Germinal center (tissue), 1 donor: ENCODE measurements at regions not wholly inside any gene's neighbourhood (a gene's known extent, or its start where the extent isn't known, plus 50 kb on each side); places are given as distances from the start of the nearest gene placed in this dataset.

ENCODE experiments used
- DNase-seq: peaks from one replicate; pipeline ENCODE4 v3.0.0; 2012; ENCODE audit warnings: mixed read lengths, low spot score

DNA sequence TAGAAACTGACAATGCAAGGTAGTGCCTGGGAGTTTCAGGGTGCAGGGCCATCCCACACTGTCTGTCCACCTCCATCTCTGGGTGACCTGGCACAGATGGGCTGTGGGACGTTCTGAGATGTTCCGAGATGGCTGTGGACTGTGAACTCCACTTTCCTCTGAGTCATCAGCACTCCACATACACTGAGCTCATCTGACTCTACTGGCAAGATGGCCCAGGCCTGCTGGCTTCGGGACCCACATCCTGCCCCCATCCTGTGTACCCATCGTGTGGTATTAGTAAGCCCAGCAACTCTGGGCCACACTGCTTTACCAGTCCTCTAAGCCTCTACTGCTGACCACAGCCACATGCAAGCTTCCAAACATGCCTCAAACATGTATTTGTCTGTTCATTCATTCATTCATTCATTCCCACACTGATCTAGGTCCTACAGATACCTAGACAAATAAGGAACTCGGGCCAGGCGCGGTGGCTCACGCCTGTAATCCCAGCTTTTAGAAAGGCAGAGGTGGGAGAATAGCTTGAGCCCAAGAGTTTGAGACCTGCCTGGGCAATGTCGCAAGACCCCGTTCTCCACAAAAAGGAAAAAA lies 124.8 kb upstream of the CXCR4 start:
- DNase-seq, result no peak

DNA sequence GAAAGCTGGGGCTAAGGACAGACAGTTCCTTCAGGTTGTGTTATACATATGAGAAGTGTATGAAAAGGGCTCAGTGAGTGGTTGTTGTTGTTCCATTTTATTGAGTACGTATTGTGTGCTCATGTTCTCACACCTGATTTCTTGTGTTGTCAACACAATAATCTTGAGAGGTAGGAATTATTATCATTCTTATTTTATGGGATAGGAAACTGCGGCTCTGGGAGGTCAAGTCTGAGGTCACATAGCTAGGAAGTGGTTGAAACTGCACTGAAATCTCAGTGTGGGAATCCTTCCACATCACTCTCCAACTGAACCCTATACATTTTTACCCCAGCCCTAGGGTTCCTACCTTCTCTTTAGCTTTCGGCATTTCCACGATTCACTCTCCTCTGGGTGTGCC lies 124.2 kb upstream of the CXCR4 start:
- DNase-seq, result no peak

DNA sequence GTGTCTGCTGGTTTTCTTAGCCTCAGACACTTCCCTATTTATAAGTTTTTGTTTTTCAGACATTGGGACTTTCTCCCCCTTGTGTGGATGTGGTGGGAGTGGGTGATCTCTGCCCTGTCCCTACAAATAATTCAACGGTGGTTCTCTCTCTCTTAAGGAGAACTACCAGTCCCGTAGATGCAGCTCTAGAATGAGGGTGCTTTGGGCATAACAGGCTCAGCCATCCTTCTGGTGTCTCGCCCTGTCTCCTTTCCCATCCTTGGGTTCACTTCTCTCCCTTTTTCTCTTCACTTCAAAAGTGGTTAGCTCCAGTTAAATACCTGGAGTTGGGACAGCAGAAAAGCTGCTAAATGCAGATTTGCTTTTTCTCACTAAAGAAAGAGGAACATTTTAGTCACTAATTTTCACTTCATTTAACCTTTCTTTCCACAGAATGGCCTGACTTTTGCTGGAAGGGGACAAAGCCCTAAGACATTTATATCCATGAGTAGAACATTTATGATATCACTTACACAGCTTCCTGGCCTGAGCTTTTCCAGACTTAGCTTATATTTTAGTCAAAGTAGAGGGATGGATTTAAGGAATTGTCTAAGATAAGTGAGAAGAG lies 121.2 kb upstream of the CXCR4 start:
- DNase-seq, result no peak

DNA sequence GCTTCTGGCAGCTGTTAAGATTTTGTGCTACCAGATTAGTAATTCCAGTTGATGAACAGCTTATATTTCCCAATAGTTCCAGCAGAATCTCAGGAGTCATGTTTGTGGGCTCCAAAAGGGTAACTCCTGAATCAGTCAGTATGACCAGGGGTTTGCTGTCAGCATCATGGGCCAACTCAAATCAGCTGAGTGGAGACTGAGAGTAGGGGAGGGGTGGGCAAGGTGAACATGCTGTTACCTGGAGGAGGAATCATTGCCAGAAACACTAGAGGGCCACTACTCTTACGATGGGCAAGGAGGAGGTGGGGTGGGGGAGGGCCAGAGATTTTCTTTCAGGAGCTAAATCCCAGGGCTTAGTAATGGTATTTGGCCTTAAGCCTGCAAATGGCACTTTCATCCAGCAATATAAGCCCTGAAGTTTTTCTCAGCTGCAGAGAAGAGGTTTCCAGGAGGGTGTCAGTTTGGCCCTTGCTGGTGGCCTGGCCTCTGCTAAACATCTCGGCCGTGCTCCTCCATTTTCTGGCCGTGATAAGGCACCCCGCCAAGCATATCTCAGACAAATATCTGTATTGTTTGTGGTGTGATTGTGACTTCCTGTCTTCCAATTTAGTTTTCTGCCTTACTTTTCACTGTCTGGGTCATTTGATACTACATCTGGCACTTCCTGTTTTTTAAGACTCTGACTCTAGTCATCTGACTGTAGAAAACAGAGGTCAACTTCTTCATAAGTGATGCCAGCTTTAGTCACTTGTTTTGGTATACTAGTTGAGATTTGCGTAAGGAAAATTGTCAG lies 120.5 kb upstream of the CXCR4 start:
- peak; percentile 77 for DNase-seq

DNA sequence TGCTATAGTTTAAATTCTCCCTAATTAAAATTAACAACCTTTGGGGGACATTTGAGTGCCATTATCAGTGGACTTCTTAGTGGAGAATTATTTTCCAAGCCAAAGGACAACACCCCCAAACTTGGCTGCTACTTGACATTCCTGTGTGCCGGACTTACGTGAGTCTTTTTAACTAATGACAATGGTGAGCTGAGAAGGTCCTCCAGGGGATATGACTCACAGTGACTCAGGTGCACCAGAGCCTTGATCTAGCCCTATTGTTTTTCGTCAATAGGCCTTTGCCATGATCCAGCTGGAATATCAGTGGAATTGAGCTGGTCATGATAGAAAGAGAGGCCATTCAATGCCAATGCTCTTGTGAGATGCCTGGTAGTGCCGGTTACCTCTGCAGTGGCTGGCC lies 118.1 kb upstream of the CXCR4 start:
- DNase-seq, result no peak

DNA sequence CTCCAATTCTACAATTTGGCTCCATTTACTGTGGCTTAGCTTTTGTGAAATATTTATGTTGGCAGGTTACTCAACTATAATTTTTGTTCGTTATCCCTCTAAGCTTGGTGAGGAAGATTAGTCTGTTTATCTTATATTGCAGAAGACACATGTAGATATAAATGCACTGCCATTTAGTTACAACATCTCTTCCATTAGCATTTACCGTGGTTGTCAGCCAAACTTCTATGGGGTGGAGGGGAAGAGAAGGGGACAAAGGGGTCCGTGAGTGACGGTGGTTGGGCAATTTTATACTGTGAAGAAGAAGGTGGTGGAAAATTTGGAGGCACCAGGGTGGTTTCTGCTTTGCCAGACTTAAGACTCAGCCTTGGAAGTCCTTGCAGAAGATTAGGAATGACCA lies 117.6 kb upstream of the CXCR4 start:
- DNase-seq, result no peak

DNA sequence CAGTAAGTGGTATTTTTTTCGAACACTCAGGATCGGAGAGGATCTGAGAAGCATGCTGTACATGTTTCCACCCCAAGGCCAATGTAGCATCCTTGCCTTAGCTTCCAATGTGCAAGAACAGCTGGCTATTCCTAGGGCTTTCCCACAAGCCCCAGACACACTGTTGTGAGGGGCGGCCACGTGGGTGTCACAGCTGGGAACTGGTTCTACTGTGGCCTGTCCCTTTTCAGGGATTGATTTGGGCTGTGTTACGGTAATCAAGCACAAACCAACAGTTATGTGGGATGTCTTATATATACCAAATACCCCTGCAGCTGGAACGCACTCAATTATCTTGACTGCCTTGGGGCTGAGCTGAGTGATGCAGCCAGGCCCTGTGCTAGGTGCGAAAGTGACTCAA lies 116.3 kb upstream of the CXCR4 start:
- no peak for DNase-seq

DNA sequence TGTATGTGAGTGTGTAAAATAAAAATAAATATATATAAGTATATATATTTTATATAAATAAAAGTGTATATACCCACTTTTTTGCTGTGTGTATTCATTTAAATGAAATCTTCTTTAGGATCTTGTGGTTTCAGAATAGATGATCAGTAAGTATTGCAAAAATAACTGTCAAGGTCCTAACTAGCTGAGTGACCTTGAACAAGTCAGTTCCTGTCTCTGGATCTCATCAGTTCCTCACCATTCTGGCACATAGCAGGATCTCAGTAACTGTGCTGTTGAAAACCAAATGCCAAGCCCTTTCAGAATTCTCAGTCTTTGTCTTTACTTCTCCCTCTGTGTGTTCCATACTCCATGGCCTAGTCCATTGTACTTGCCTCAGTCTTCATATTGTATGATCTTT lies 115.3 kb upstream of the CXCR4 start:
- no peak for DNase-seq

DNA sequence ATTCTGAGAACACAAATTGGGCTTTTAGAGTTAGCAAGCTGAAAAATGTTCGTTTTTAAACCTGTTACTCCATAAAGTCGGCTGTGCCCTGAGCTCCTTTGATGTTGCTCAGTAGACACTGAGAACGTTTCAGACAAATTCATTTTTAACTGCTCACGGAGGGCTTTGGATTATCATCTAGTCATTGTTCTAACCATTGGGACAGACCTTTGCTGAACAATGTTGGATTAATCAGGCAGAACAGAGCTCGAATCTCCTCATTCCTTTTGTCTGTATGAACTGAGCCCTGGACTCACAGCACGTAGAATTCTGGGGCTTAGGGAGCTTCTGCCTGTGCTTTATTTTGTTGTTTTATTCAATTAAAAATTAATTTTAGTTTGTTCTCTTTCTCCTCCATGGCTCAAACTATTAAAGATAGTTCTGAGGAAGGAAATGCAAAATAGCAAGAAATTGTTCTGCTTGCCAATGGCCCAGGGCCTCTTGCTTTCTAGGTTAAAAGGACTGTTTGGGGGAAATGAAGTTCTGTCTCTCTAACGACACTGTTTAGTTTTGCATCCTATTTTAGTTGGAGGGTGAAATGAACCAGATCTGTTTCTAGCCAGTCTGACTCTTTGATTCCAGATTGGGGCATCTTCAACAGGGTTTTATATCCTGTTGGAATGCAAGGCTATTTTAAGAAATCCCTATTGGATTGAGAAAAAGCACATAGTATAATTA lies 114.7 kb upstream of the CXCR4 start:
- DNase-seq, result peak; percentile 42

DNA sequence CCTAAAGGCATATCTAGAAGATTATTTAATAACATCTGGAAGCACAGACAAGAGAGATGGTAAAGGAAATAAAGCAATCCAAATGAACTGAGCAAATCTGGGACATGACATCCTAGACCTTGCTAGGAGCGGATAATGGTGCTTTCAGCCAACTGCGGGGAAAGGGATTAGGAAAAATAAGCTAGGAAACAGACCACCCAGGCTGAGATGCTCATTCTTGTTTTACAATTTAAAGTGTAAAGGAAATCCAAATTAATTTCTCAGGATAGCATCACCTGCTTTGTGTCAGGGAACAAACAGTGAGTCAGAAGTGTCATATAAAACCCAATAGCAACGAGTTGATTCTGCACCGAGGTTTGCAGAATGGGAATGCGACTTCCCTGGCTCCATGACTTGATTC lies 112.5 kb upstream of the CXCR4 start:
- no peak for DNase-seq

DNA sequence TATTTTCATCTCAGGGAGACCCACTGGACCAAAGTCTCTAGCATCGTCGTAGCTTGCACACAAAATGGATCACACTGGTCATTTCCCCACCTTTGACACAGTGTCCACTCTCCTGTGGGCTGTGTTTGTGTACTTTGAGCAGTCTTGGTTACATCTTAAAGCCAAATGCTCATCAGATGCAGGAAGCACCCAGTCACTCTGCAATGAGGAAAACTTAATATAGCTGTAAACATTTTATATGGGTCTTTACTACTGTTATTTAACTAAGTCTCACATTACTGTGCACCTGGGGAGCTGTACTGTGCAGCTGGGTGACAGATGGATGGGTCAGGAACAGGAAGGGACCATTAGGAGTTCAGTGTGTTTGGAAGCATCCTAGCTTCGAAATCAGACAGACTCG lies 109.0 kb upstream of the CXCR4 start:
- no peak for DNase-seq

DNA sequence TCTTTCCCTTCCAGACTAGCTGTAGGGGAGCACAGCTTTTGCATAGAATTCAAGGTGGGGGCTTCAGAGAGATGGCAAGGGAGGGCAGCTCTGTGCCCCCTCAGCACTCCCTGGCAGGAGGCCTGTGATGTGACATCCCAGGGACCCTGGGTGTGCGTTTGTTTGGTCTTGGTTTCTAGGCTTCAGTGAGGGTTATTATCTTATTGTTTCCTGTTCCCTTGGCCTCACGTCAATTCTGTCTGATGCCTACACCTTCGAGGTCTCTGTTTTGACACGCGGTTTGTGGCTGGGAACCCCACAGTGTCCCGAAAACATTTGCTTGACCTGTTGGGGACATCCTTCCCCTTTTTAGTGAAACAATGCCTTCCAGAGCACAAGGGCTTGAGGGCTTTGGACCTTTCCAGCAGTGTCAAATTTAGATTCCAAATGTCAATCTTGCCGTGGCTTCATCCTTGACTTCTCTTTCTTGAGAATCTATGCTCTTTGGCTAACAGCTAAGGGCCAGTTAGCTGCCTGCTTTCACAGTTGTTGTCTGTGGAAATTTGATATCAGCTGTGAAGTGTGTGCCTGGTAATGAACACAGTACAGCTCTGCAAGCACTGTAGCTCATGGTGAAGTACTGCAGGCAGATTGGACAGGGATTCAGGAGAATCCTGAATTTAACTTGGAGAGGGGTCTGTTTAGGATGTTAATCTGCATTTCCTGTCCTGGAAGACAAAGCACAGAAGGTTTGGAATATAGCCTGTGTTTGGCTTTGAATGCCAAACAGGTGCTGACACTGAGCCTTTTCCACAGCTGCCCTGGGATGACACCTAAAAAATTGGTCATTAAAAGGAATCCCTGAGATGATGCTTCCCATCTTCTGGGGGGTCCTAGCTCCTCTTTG lies 108.2 kb upstream of the CXCR4 start:
- DNase-seq, result no peak

DNA sequence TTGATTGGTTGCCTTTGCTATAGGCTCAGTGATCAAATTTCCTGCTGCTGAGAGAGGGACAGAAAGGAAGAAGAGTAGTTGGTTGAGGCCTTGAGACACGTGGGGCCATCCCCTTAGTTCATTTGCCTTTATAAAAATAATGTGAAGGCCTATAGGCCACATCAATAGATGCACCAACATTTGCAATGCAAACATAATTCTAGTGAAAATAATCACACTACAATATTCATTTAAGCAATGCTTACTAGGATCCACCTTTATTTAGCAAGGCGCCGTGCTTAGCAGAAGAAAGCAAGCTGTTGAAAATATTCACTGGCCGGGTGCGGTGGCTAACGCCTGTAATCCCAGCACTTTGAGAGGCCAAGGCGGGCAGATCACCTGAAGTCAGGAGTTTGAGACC lies 105.3 kb upstream of the CXCR4 start:
- no peak for DNase-seq

DNA sequence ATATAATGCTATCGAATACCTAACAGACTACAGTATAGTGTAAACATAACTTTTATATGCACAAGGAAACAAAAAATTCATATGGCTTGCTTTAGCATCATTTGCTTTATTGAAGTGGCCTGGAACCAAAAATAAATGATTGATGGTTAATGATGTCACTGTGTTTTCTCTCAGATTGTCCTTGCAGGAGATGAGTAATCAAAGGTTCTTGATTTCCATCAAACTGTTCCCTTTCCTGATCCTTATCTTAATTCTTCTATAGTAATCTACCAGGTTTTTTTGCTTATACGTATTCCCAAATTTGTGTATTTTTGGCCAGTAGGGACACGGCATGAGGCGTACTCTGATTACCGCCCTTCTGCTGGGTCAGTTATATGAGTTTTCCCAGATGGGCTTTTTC lies 104.9 kb upstream of the CXCR4 start:
- DNase-seq, result no peak

DNA sequence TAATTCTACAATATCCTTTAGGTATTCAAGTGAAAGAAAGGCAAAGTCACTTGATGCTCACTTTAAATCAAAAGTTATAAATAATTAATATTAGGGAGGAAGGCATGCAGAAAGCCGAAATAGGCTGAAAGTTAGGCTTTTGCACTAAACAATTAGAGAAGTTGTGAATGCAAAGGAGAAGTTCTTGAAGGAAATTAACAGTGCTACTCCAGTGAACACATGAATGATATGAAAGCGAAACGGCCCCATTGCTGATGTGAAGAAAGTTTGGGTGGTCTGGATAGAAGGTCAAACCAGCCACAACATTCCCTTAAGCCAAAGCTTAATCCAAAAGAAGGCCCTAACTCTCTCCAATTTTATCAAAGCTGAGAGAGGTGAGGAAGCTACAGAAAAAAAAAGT lies 103.1 kb upstream of the CXCR4 start:
- DNase-seq, result no peak

DNA sequence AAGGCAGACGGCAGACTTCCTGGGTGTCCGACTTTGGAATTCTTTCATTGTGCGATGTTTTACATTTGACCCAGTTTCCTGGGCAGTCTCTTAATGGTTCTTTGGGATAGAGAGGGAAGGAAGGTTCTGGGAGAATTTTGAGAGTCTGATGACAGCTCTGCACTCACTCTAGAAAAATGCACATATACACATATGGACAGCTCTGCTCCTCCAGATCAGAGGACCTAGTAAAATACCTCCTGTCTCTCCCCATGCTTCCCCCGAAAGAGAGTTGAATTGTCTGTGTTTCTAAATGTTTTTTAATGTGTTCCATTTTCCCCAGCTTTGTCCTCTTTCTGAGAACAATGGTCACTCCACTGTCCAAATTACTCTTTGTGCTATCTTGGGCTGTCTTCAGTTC lies 102.0 kb upstream of the CXCR4 start:
- no peak for DNase-seq

DNA sequence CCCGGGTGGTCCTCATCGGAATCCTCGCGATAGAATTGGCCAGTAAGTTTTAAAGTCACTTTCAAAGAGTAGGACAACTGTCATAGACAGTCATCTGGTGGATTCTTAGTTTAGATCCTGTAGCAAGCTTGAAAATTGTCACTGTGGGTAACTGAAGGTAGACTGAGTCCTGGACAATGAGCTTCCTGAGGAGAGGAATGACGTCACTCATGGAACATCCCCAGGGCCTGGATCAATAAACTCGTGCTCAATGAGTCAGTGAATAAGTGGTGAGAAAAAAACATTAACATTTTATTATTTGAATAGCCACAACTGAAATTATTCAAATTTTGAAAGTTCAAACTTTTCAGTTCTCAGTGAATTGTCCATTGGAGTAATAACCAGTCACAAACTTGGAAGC lies 101.4 kb upstream of the CXCR4 start:
- no peak for DNase-seq

DNA sequence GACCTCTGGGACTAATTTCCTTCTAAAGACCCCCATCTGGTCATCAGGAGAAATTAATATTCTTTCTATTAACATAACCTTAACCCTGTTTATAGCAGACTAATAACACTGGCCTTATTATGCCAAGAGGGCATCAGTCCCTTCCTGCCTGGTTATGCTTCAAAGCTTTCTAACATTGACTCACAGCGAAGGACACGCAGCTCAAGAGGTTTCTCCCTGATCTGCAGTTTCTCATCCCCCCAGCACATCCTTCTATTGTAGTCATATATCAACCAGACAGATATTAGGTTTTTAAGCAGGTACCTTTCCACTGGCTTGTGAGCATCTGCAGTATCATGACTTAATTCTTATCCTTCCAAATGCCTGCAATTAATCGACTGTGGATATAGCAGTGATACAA lies 100.0 kb upstream of the CXCR4 start:
- no peak for DNase-seq

DNA sequence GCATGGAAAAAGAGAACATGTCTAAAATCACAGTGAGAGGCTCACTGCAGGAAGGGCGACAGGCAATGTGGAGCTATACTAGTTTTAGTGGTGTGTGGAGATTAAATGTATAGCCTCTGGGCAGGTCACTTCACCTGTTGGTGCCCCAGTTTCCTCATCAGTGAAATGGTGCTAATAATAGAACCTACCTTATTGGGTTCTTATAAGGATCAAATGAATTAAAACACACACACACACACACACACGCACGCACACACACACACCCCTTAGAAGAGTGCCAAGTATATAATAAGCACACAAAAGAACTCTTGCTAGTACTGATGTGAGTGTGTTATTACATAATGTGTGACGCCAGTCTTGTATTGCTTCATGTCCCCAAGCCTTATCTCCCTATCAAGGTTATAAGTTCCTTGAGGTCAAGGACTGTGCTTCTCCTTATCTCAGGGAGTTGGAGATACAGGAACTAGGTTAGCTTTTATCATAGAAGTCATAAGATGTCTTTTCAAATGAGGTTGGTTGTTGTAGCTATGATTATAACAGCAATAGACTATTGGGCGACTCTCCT lies 98.0 kb upstream of the CXCR4 start:
- no peak for DNase-seq

DNA sequence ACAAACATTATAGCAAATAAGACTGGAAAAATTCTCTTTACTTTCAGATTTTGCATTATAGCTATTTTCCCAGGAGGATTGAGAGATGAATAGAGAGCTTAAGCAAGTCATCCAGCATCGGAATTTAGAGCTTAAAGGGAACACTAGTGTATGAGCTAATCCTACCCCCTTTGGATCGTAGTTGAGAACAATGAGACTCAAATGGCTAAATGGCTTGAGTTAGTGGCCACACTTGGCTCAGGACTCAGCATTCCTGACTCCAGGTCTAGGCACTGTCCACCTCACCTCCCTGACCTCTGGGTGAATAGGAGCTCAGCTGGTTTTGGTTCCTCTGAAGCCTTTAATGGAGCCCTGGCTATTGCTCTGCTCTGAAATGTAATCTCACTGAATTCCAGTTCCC lies 97.5 kb upstream of the CXCR4 start:
- DNase-seq, result no peak

DNA sequence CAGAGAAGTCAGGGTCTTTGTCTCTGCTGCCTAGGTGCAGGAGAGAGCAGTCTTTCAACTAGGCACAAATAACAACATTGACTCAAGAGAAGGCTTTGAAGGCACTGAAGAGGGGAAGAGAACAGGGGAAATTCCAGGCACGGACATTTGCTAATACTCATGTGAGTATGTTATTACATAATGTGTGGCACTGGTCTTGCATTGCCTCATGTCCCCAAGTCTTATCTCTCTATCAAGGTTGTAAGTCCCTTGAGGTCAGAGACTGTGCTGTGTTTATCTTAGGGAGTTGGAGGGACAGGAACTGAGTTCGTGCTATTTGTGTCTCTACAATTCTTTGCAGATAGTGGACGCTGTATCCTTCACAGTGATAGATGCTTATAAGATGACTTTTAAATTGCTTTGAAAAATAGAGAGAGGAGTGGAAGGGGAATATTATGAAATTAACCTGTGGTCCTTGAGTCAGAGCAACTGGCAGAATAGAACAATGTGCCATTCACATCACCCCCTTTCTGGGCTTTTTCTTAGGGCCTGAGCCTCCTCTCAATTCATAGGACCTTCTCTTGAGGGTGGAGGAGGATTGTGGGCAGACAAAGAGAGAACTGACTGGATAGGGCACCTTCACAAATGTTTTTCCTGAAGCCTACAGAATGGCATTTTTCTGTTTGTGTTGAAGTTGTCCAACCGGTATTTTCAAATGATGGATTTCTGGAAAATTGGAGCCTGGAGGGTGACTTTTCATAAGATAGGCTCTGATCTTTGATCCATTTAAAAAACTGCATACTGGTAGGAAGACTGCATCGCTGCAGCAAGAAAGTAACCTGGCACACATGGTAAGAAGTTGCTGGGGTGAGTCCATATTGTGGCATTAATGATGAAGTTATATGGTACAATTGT lies 96.6 kb upstream of the CXCR4 start:
- no peak for DNase-seq
